WTC11 (cell line): ENCODE measurements at regions not wholly inside any gene's neighbourhood (a gene's known extent, or its start where the extent isn't known, plus 50 kb on each side); places are given as distances from the start of the nearest gene placed in this dataset.

ENCODE experiments used
- CBFB ChIP-seq: sonication (generic); formaldehyde crosslinking; IDR thresholded peaks from 2 replicates; pipeline ENCODE4 v1.8.1; 2022; ENCODE audit warnings: mild to moderate bottlenecking, low read depth, missing genetic modification reagents
- CREB1 ChIP-seq: sonication (generic); formaldehyde crosslinking; IDR thresholded peaks from 2 replicates; pipeline ENCODE4 v1.8.0; 2023; ENCODE audit warnings: mild to moderate bottlenecking, missing genetic modification reagents
- JUN ChIP-seq: sonication (generic); formaldehyde crosslinking; IDR thresholded peaks from 2 replicates; pipeline ENCODE4 v1.8.0; 2023; ENCODE audit warnings: mild to moderate bottlenecking, missing genetic modification reagents
- SP1 ChIP-seq: sonication (generic); formaldehyde crosslinking; conservative IDR thresholded peaks from 2 replicates; pipeline ENCODE4 v1.8.1; 2022; ENCODE audit warnings: missing genetic modification reagents
- ZNF121 ChIP-seq: sonication (generic); formaldehyde crosslinking; IDR thresholded peaks from 2 replicates; pipeline ENCODE4 v1.8.0; 2023; ENCODE audit warnings: missing genetic modification reagents
- TF ChIP-seq, protein P1 (sequence below): fragments of 200-600 bp; IDR thresholded peaks from 2 replicates; pipeline ENCODE4 v1.8.0; 2022; ENCODE audit warnings: antibody characterized with exemption
- TF ChIP-seq, protein P2 (sequence below): sonication (generic); formaldehyde crosslinking; IDR thresholded peaks from 2 replicates; pipeline ENCODE4 v1.8.1; 2022; ENCODE audit warnings: mild to moderate bottlenecking, missing genetic modification reagents, moderate library complexity, borderline replicate concordance

DNA sequence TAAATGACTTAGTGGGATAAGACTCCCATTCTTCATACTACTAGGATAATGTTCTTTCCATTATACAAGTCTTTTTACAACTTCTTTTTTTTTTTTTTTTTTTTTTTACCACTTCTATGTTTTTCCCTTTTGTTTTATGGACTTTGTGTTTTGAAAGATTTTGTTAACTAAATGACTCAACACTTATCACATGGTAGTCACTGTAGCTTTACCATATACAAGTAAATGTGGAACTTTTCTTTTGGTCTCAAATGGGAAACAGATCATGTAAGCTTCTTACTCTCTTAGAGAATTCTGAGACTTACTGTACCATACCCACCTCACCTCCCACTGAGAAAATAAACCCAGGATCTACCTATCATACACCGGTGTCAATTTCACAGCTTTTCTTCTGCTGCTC is 590.3 kb upstream of the CDH2 start:
- TF ChIP-seq SP1 (CRISPR knock-in tag) (no peak), CREB1 (CRISPR knock-in tag) (no peak), ZNF121 (no peak), CBFB (CRISPR knock-in tag) (no peak), JUN (CRISPR knock-in tag) (no peak)
- TF ChIP-seq, protein P1, sequence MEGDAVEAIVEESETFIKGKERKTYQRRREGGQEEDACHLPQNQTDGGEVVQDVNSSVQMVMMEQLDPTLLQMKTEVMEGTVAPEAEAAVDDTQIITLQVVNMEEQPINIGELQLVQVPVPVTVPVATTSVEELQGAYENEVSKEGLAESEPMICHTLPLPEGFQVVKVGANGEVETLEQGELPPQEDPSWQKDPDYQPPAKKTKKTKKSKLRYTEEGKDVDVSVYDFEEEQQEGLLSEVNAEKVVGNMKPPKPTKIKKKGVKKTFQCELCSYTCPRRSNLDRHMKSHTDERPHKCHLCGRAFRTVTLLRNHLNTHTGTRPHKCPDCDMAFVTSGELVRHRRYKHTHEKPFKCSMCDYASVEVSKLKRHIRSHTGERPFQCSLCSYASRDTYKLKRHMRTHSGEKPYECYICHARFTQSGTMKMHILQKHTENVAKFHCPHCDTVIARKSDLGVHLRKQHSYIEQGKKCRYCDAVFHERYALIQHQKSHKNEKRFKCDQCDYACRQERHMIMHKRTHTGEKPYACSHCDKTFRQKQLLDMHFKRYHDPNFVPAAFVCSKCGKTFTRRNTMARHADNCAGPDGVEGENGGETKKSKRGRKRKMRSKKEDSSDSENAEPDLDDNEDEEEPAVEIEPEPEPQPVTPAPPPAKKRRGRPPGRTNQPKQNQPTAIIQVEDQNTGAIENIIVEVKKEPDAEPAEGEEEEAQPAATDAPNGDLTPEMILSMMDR = no peak
- TF ChIP-seq, protein P2, sequence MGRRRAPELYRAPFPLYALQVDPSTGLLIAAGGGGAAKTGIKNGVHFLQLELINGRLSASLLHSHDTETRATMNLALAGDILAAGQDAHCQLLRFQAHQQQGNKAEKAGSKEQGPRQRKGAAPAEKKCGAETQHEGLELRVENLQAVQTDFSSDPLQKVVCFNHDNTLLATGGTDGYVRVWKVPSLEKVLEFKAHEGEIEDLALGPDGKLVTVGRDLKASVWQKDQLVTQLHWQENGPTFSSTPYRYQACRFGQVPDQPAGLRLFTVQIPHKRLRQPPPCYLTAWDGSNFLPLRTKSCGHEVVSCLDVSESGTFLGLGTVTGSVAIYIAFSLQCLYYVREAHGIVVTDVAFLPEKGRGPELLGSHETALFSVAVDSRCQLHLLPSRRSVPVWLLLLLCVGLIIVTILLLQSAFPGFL (CRISPR knock-in tag) = no peak
